ENCODE measurements at regions not wholly inside any gene's neighbourhood (a gene's known extent, or its start where the extent isn't known, plus 50 kb on each side); places are given as distances from the start of the nearest gene placed in this dataset.

GRCh38 chr3:55264919-55265318 is 222.2 kb downstream of the WNT5A start (continued):
- no peak for TF ChIP-seq ARID4B (CRISPR knock-in tag; IDR thresholded peaks at IDR 0.05; ENCODE audit: borderline replicate concordance)
- no peak for TF ChIP-seq HMGA2 (CRISPR knock-in tag; IDR thresholded peaks at IDR 0.05)
- no peak for TF ChIP-seq ZNF121 (CRISPR knock-in tag; IDR thresholded peaks at IDR 0.05)
- TF ChIP-seq GABPB1 (CRISPR knock-in tag; IDR thresholded peaks at IDR 0.05) = no peak
- no peak for TF ChIP-seq ZNF281 (CRISPR knock-in tag; IDR thresholded peaks at IDR 0.05)
- no peak for TF ChIP-seq CBFB (CRISPR knock-in tag; IDR thresholded peaks at IDR 0.05; ENCODE audit: low read depth)
- TF ChIP-seq ZBTB21 (CRISPR knock-in tag; IDR thresholded peaks at IDR 0.05; ENCODE audit: borderline replicate concordance) = no peak
- TF ChIP-seq ZNF671 (CRISPR knock-in tag; IDR thresholded peaks at IDR 0.05) = no peak
- TF ChIP-seq MLX (CRISPR knock-in tag; IDR thresholded peaks at IDR 0.05) = no peak
- no peak for TF ChIP-seq IRF2 (CRISPR knock-in tag; IDR thresholded peaks at IDR 0.05; ENCODE audit: borderline replicate concordance, low read depth)
- no peak for TF ChIP-seq IRF1 (CRISPR knock-in tag; IDR thresholded peaks at IDR 0.05)

GRCh38 chr3:55252921-55253320 is 234.2 kb downstream of the WNT5A start:
- ChIA-PET CTCF (no interaction called here), POLR2A (no interaction called here)
- H3K27me3 Mint-ChIP-seq (ENCODE audit: low read depth) = no peaks in the 10 kb centered on the region
- peaks cover 16% of the 10 kb centered on the region for H3K36me3 Mint-ChIP-seq
- H3K27ac Mint-ChIP-seq = no peak overlapping the region
- H3K9me3 Mint-ChIP-seq = peaks cover 25% of the 10 kb centered on the region
- no peak for ATAC-seq
- DNase-seq (ENCODE audit: low spot score) = no peak
- H3K4me1 Mint-ChIP-seq = no peaks in the 10 kb centered on the region
- no peak overlapping the region for H3K4me3 Mint-ChIP-seq
- TF ChIP-seq AR (CRISPR knock-in tag; IDR thresholded peaks at IDR 0.05) (no peak), CBFB (CRISPR knock-in tag; IDR thresholded peaks at IDR 0.05; ENCODE audit: low read depth) (no peak), E2F1 (CRISPR knock-in tag; IDR thresholded peaks at IDR 0.05) (no peak), CREB1 (CRISPR knock-in tag; IDR thresholded peaks at IDR 0.05) (no peak), SP1 (CRISPR knock-in tag; conservative IDR thresholded peaks at IDR 0.05) (no peak), ETV6 (CRISPR knock-in tag; IDR thresholded peaks at IDR 0.05) (no peak), ZNF671 (CRISPR knock-in tag; IDR thresholded peaks at IDR 0.05) (no peak), E2F5 (CRISPR knock-in tag; IDR thresholded peaks at IDR 0.05) (no peak), ZNF317 (CRISPR knock-in tag; IDR thresholded peaks at IDR 0.05; ENCODE audit: borderline replicate concordance, low read depth) (no peak), NFYB (CRISPR knock-in tag; conservative IDR thresholded peaks at IDR 0.05; ENCODE audit: low read depth) (no peak), CTCF (IDR thresholded peaks at IDR 0.05) (no peak)
